Stimulated activated CD8-positive, alpha-beta memory T cell treated with anti-CD3 and anti-CD28 coated beads, Interleukin-2, amount 100 ng/mL, for 48 hours (primary cell): ENCODE measurements at regions not wholly inside any gene's neighbourhood (a gene's known extent, or its start where the extent isn't known, plus 50 kb on each side); places are given as distances from the start of the nearest gene placed in this dataset.
A peak's percentile ranks its signal among the peaks of the same experiment; 100 is the strongest.

Experiments
- DNase-seq, 2 donors: peaks; one replicate each; pipeline ENCODE4 v3.0.0-alpha.2; 2020; ENCODE audit warnings: low read depth in 2 of 2

DNA sequence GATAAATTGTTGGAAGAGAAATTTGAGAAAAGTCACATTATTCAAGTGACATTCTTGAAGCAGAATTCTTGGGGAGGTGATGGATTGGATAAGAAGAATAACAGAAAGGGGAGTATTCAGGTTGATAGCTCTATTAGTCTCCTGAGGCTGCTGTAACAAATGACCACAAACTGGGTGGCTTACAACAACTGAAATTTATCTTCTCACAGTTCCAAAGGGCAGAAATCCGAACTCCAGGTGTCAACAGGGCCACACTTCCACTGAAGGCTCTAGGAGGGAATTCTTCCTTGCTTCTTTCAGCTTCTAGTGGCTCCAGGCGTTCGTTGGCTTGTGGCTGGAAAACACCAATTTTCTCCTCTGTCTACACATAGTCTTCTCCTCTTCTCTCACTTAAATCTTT lies 99.8 kb downstream of the TES start:
- DNase-seq: no peak

DNA sequence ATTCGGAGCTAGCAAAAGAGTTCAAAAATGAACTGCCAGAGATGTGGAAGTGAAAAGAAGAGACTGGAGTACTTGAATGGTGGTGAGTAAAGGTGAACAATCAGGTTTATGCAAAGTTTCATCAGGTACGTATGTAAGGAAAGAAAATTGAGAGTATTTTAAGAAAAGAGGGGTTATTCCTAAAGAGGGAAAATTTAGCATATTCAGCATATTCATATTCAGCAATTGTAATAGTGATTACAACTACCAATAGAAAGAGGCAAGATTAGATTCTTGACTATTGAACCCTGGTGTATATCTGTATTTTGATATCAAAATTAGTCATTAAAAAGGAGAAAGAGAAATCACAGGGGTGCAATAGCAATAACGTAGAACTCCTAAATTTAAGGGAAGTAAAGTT lies 100.9 kb downstream of the TES start:
- no peak for DNase-seq

DNA sequence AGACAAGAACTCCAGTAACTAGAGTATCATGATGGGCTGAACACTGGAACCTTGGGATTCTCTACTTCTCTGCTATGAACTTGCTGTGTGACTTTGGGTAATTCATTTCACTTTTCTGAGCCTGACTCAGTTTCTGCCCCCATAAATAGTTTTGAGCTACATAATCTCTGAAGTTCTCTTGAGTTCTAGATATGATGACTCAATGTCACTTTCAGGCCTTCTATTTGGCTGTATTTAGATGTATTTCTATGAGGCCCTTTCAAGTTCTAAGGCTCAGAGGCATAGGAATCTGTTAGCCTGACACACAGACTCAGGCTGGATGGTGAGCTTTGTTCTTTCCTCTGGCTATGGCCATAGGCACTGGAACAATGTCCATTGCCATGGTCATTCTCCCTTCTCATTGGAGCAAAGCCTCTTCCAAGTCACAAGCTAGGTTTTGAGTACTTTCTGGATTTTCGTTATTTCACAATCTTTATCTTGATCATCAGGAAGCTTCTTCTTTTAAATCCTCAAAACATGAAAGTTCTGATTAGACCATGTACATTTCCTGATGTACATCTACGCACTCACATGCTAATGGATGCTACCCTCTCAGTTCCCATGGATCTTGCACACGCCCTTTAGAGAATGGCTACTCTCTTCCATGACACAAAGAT lies 101.6 kb downstream of the TES start:
- no peak for DNase-seq

DNA sequence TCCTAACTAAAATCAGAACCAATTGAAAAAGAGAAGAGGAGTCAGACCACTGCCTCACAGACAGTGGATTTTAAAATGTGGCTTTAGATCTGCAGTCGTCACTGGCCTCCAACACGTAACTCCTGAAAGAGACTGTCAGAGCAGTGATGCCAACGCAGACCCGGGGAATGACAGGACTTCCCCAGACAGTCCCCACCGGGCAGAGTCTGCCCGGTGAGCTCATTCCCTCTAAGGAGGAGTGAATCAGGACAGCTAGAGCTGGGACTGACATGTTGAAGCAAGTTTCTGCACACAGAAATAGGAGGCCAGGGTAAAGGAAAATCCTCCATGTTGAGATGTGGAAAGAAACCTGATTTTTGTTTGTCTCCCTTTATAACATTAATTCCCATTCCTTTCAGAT lies 105.0 kb downstream of the TES start:
- no peak for DNase-seq

DNA sequence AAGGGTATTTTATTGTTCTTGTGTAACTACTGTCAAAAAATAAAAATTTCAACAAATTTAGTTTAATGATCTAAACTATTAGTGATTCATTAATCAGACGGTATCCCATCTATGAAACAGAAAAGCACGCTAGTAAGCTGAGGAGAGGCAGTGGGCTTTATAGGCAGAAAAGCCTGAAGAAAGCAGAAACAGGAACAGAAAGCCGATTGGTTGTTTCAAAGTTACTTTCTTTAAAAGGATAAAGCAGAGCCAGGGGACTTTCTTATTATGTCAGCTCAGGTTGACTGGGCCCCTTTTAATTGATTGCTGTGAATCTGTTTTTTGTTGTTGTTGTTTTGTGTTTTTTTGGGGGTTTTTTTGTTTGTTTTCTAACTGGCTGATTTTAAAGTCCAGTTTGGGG lies 105.5 kb downstream of the TES start:
- DNase-seq: no peak

DNA sequence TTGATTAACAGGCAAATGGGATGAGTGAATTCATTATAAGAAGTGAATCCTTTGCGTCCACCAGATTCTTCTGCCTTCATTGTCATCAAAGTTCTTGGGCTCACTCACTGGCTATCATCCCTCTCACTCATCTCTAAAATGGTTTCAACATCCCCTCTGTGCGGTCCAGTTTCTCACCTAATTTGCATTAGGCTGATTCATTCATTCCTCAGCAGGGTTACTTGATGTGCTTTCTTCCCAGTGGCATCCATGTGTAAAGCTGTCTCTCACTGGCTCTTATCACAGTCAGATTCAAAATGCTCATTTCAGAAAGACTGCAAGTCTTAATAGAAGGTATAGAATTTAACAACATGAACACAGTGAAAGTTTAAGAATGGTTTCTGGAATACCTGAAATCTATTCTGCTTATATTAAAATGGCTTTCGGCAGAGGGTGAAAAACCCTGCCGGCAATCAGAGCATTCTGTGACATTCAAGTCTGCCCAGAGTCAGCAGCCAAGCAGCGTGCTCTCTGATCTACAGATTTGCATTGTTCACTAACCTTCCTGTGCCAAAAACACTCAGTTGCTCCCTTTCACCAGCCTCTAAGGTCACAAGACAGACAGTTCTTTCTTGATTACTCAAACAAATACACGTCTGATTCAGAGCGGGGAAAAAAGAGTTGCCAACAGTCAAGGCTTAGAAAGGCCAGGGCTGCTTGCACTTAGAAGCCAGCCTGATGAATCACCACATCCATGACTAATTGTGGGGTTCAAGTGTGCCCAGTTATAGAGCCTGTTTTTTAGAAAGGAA lies 106.7 kb downstream of the TES start:
- peak in 1 of 2 donors; percentile 9 for DNase-seq

DNA sequence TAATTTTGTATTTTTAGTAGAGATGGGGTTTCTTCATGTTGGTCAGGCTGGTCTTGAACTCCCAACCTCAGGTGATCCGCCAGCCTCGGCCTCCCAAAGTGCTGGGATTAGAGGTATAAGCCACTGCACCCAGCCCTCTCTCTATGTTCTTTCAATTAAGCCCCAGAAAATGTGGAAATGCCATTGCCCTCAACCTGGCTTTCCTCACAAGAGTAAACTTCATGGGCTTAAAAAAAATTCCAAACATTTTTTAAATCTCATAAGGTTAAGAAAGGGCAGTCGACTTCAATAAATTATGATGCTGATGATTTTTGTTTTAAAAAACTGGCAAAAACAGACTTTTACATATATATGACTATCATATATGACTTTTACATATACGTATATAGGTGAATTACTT lies 107.6 kb downstream of the TES start:
- no peak for DNase-seq

DNA sequence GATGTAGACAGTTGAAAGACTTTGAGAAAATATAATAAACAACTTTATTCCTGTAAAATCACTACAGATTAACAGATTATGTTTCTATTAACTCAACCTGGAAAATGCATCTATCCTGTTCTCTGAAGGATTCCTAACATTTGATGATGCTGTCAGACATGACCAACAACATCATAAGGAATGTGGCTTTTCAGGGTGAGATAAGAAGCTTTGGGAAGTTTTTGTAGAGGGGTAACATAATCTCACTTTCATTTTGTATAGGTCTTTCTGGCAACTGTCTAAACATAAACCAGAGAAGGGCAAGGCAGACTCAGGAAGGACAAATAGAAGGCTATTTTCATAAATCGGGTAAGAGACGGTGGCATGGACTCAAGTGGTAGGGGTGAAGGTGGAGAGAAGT lies 112.2 kb downstream of the TES start:
- no peak for DNase-seq

DNA sequence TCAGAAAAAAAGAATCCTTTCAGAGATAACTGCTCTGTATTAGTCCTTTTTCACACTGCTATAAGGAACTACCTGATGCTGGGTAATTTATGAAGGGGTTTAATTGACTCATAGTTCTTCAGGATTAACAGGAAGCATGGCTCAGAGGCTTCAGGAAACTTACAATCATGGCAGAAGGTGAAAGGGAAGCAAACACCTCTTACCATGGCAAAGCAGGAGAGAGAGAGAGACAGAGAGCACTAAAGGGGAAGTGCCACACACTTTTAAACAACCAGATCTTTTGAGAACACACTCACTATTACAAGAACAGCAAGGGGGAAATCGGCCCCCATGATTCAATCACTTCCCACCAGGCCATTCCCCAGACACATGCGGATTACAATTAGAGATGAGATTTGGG lies 114.2 kb downstream of the TES start:
- DNase-seq: no peak

DNA sequence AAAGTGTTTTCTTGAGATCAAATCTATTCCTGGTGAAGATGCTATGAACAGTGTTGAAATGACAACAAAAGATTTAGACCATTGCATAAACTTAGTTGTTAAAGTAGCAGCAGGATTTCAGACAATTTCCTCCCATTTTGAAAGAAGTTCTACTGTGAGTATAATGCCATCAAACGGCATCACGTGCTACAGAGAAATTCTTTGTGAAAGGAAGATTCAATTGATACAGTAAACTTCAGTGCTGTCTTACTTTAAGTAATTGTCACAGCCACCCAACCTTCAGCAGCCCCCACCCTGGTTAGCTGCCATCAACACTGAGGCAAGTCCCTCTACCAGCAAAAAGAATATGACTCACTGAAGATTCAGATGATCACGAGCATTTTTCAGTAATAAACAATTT lies 115.2 kb downstream of the TES start:
- DNase-seq: no peak

DNA sequence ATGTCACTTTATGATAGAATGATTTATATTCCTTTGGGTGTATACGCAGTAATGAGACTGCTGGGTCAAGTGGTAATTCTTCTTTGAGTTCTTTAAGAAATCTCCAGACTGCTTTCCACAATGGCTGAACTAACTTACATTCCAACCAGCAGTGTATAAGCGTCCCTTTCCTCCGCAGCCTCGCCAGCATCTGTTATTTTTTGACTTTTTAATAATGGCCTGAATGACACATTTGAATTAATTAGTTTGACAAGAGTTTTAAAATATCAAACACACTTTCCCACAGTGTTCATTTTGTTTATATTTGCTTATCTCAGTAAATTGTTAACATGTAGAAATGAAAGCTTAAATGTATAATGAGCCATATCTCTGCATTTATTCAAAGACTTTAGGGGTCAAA lies 116.8 kb downstream of the TES start:
- no peak for DNase-seq

DNA sequence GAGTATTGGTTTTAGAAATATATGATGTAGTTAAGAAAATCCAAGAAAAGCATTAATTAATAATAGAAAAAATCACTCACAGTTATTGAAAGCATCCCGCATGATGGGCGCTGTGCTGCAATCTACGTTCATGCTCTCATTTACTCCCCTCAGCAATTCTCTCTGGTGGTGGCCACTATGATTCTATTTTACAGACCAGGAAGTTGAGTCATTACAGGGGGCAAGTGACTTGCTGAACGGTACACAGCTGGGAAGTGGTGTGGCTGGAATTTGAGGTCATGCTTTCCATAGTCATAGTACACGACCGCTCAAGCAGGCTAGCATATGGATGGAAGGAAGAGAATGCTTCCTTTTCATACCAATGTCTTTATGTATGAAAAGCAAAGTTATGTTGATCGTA lies 117.4 kb downstream of the TES start:
- DNase-seq: no peak

DNA sequence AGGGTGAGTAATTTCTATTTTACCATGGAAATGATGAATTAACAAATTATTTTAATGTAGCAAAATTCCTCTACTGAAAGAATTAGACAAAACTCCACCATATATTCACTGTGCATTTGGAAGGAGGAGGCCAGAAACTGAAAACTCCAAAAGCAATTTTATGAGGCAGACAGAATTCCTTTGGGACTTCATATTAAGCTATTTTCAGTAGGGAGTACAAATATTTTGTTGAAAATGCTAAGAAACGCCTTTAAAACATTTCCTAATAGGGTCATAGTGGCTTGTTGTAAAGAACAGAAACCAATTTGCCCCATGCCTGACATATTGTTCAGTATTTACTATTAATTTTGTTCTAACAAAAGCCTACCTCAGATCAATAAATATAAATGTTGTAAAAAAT lies 117.8 kb downstream of the TES start:
- DNase-seq: no peak

DNA sequence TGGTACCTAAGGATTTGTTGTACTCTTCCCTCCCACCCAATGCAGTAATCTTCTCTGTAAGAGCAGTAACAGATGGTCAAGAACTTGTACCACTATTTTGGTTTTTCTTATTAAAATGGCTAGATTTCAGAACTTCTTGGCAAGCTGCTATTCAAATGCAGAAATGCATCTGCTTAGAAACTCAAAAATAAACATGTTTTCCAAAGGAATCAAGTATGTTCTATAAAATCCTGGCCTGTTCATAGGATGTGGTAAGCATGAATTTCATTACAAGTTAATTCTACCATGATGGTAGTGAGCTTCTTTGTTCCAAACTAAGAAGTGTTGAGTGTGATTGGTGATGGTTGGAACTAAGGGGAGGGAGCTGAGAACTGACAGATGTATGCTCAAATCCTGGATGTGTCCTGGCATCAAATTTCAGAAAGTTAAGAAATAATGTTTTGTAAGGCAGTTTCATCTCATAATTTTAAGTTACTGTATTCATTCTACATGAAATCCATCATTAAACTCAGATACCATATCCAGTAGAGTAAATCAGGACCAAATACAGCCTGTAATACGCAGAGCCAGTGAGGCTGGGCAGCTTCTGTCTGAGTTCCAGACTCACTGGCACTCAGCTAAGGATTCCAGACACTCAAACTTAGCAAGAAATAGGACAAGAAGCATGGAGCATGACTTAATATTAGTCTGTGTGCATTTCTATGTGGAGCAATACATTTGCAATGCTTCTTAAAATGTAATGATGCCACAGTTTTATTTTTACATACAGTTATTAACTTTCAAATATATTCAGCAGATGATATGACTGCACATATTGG lies 119.6 kb downstream of the TES start:
- no peak for DNase-seq

DNA sequence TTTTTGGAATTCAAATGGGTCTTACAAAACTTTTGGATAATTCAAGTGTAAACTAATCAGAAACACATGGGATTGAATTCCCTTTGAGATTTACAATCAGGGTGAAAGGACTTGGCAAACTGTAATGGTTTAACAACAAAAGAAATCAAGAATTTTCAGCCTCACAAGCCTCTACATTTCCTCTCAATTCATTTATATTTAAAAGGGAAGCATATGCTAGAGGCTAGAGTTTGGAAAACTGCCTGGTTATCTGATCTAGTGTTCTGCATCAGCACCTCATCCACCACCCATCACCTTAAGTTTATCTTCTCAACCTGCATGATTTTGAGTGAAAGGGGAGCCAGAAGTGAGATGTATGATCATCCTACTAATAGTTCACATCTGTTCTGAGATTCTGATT lies 120.7 kb downstream of the TES start:
- DNase-seq: no peak

DNA sequence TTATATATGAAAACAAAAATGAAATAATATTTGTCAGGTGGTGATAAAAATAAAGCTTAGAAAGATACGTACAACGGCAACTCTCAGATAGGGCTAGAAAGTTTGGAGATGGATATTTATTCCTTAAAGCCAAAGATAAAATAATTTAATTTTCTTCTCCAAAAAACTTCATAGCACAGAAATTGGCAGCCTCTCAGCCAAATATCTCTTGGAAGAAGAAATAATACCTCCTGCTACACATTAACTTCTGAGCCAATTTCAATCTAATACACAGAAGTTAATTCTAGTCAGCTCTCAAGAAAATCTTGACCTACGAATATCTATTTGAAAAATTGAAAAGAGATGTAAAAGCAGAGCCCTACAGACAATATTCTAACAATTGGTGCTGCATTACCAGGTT lies 122.4 kb downstream of the TES start:
- no peak for DNase-seq

DNA sequence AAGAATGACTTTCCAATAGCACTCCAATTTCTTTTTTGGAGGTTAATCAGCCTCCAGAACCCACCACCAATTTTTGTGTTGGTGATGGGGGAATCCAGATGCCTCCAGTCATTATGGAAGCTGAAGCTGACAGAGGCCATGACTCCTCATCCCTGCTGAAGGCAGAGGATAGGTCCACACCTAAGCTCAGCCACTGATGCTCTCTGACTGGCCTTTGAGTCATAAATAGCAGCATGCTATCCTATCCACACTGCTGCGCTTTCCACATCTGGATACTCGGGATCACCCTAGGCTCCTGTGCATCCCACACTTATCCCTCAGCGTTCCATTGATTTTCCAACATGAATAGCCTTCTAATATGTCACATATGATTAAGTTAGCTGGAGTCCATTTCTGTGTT lies 124.2 kb downstream of the TES start:
- no peak for DNase-seq

DNA sequence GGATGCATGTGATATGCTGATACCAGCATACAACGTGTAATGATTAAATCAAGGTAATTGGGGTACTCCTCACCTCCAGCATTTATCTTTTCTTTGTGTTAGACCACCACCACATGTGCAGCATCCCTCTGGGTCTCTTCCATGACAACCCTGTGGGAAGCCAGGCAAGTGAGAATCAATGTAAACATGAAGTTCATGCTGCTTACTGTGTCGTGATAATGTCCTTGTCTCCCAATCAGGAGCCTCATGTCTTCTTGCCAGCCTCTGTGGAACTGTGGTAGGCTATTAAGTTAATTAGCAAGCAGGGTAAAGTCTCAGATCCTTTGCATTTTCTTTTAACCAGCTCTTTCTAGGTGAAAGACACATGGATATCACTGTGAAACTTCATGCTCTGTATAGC lies 126.7 kb downstream of the TES start:
- no peak for DNase-seq

DNA sequence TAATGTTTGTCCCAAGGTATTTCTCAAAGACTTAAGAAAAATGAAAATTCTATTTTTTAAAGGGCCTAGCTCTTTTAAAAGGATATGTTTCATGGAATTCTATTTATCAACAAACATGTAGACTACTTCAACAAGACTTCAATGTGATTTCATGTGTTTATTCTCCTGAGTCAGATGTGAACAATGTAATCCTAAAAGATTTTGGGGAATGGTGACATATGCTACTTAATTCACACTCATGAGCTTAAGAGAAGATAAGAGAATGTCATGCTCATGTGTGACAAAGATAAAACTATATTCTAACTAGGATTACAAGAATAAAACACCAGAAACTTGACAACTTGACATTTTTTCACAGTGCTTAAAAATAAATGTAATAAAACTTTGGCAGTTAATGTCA lies 127.5 kb downstream of the TES start:
- DNase-seq: no peak

DNA sequence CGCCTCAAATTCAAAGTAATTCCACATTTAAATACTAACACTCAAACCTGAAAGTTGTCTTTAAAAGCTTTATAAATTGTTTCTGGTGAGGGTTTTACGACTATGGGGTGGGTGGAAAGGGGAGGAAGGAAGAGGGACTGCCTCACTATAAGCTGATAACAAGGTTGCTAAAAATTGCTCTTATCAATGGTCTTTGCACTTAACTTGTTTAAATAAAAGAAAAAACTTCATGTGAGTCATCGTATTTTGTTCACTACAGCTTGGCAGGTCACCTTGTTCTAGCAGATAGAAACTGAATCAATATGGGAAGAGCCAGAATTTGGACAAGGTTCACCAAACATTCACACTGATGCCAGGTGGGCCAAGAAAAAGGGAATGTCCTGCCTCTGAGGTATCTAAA lies 129.2 kb downstream of the TES start:
- no peak for DNase-seq

DNA sequence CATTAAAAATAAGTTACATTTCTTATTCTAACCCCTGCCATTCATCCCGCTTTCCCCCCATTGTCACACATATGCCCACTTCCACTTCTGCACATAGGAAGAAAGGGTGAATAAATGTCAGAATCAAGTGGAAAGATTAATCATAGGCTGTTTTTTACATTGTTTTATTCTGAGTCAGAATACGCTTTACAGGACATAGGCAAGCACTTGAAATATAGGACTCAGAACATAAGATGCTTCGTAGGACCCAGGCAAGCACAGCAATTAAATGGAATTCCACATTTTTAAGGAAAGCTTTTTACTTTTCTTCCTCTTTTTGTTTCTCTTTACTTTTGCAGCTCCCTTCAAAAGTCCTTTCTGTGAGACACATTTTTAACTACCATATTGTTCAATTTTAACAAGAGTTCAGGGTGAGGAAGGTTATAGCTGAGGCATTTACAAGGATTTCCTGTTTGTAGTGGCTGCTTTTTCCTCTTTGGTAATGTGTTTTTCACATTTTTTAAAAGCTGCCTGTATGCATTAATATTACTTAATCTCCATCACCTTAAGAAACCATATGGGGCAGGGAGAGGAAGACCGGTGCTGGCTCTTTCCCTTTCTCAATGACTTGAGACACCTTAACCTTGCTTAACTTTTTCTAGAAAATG lies 130.0 kb downstream of the TES start:
- DNase-seq: no peak
